NCI-H1092 (cell line): ENCODE measurements at regions not wholly inside any gene's neighbourhood (a gene's known extent, or its start where the extent isn't known, plus 50 kb on each side); places are given as distances from the start of the nearest gene placed in this dataset.
A peak's percentile ranks its signal among the peaks of the same experiment; 100 is the strongest.

ENCODE experiments used
- DNase-seq: peaks from one replicate; lab custom pipeline; 2025; lab: John Stamatoyannopoulos, UW

- DNase-seq: no peak
Measured at GRCh38 chr14:62006116-62006731, 244.0 kb downstream of the SNAPC1 start.

- no peak for DNase-seq
Measured at GRCh38 chr14:62015243-62015642, 253.0 kb downstream of the SNAPC1 start.

- peak; percentile 51 for DNase-seq
Measured at GRCh38 chr14:62015945-62016344, 253.7 kb downstream of the SNAPC1 start.

- no peak for DNase-seq
Measured at GRCh38 chr14:62017651-62018230, 255.5 kb downstream of the SNAPC1 start.

GRCh38 chr14:62018606-62019005 lies 256.4 kb downstream of the SNAPC1 start:
- DNase-seq: no peak

- DNase-seq: no peak
Measured at GRCh38 chr14:62027958-62028357, 265.7 kb downstream of the SNAPC1 start.

- DNase-seq: no peak
Measured at GRCh38 chr14:62029569-62029924, 267.3 kb downstream of the SNAPC1 start.

GRCh38 chr14:62030387-62030786 lies 268.2 kb downstream of the SNAPC1 start:
- DNase-seq: no peak

GRCh38 chr14:62031504-62031903 lies 269.3 kb downstream of the SNAPC1 start:
- no peak for DNase-seq

- no peak for DNase-seq
Measured at GRCh38 chr14:62053188-62053587, 291.0 kb downstream of the SNAPC1 start.

GRCh38 chr14:62056789-62057188 lies 294.6 kb downstream of the SNAPC1 start:
- DNase-seq: no peak

- no peak for DNase-seq
Measured at GRCh38 chr14:62062645-62063044, 300.4 kb downstream of the SNAPC1 start.

- no peak for DNase-seq
Measured at GRCh38 chr14:62064751-62065323, 302.6 kb downstream of the SNAPC1 start.

- DNase-seq: no peak
Measured at GRCh38 chr14:62066304-62066703, 304.1 kb downstream of the SNAPC1 start.

- no peak for DNase-seq
Measured at GRCh38 chr14:62071039-62071438, 308.8 kb downstream of the SNAPC1 start.

- no peak for DNase-seq
Measured at GRCh38 chr14:62076368-62076767, 314.1 kb downstream of the SNAPC1 start.

GRCh38 chr14:62076825-62077605 lies 314.8 kb downstream of the SNAPC1 start:
- no peak for DNase-seq

GRCh38 chr14:62077676-62078261 lies 315.5 kb downstream of the SNAPC1 start:
- DNase-seq: no peak

- DNase-seq: no peak
Measured at GRCh38 chr14:62079038-62079437, 316.8 kb downstream of the SNAPC1 start.

GRCh38 chr14:62081012-62081612 lies 318.9 kb downstream of the SNAPC1 start:
- DNase-seq: no peak

GRCh38 chr14:62081951-62082350 lies 319.7 kb downstream of the SNAPC1 start:
- no peak for DNase-seq

- DNase-seq: no peak
Measured at GRCh38 chr14:62082779-62083178, 320.6 kb downstream of the SNAPC1 start.
